ENCODE measurements at regions not wholly inside any gene's neighbourhood (a gene's known extent, or its start where the extent isn't known, plus 50 kb on each side); places are given as distances from the start of the nearest gene placed in this dataset.

DNA sequence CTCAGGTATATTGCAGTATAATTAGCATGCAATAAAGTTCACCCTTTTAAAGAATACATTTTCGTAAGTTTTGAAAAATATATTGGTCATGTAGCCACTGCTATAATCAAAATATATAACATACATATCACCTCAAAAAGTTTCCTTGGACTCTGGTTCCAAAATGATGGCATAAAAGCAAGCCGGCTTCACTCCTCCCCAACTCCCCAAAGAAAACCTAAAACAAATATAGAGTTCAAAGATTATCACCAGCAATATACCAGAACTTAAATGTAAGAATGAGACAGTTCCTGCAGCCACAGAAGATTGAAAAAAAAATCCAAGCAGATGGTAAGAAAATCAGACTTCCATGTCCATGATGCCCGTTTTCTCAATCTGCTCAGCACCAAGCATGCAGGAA lies 104.3 kb downstream of the APIP start:
- POLR2A ChIA-PET (ENCODE audit: unreplicated experiment): no interaction called here
- H4K5ac ChIP-seq (ENCODE audit: low read depth, low read length): no peak overlapping the region
- TF ChIP-seq CHD1 (IDR thresholded peaks at IDR 0.05; ENCODE audit: low read depth, low read length) (no peak), BHLHE40 (IDR thresholded peaks at IDR 0.05; ENCODE audit: low read depth, low read length) (no peak), POLR2A (IDR thresholded peaks at IDR 0.05; ENCODE audit: low read depth, low read length) (no peak), RFX5 (IDR thresholded peaks at IDR 0.05; ENCODE audit: low read depth, low read length) (no peak), FOS (IDR thresholded peaks at IDR 0.05; ENCODE audit: low read depth, low read length) (no peak), RAD21 (IDR thresholded peaks at IDR 0.05; ENCODE audit: low read length) (no peak)
- H3K79me1 ChIP-seq (ENCODE audit: low read depth in 1 of 2, low read length in 2 of 2): no peaks in the 10 kb centered on the region
- peaks cover 3% of the 10 kb centered on the region; the same call in 1 of the 2 replicates for H3K27me3 ChIP-seq (ENCODE audit: control insufficient read depth, insufficient read depth, low read length)
- no peak overlapping the region for H2AFZ ChIP-seq (replicated peaks; ENCODE audit: low read length, poor library complexity)
- no peak overlapping the region for H3K9ac ChIP-seq (ENCODE audit: low read depth, low read length)
- H3K36me3 ChIP-seq (ENCODE audit: control insufficient read depth, insufficient read depth, low read length): no peaks in the 10 kb centered on the region
- H4K8ac ChIP-seq (ENCODE audit: low read depth in 2 of 2, low read length in 2 of 2): no peak overlapping the region
- no peak overlapping the region for H3K18ac ChIP-seq (ENCODE audit: low read depth, low read length)
- ATAC-seq (ENCODE audit: low read depth) (no peak), DNase-seq (no peak)
- no peak overlapping the region for H3K27ac ChIP-seq (ENCODE audit: insufficient read depth, low read length)
- no peaks in the 10 kb centered on the region for H3K4me1 ChIP-seq (ENCODE audit: control insufficient read depth, insufficient read depth, low read length)
- H4K91ac ChIP-seq (ENCODE audit: insufficient read depth, low read depth, low read length): no peak overlapping the region
- H2BK20ac ChIP-seq (ENCODE audit: low read depth, low read length): no peak overlapping the region
- no peak overlapping the region for H2AK9ac ChIP-seq (replicated peaks; ENCODE audit: low read depth, low read length, poor library complexity)
- peaks cover 3% of the 10 kb centered on the region for H3K9me3 ChIP-seq (ENCODE audit: control insufficient read depth, insufficient read depth, low read length)
- H2BK15ac ChIP-seq (ENCODE audit: low read depth, low read length): no peak overlapping the region
- dilution Hi-C loops (cut with HindIII; ENCODE audit: low sequenced_read_pairs, unreplicated experiment) (no loop called here), intact Hi-C loops (cut with micrococcal nuclease) (no loop called here), in situ Hi-C loops (cut with MboI; ENCODE audit: low sequenced_read_pairs) (no loop called here)
- CTCF ChIA-PET: no interaction called here
- no peak overlapping the region for H3K4ac ChIP-seq (ENCODE audit: low read depth, low read length)
- H3K9me1 ChIP-seq (ENCODE audit: insufficient read depth, low read length): no peaks in the 10 kb centered on the region
- H3K4me2 ChIP-seq (ENCODE audit: low read depth, low read length): no peak overlapping the region
- H3K56ac ChIP-seq (ENCODE audit: extremely low read depth, insufficient read depth, low read length): no peak overlapping the region
- WGBS, 2 experiments (ENCODE audit: extremely low coverage in 2 of 2, insufficient read length in 1 of 2): no CpG with 5 or more reads among the region's 3 CpGs
- no peak overlapping the region for H3K14ac ChIP-seq (replicated peaks; ENCODE audit: low read depth, low read length)
- H3K4me3 ChIP-seq (ENCODE audit: insufficient read depth, low read depth, low read length): no peak overlapping the region
- no peaks in the 10 kb centered on the region for H4K20me1 ChIP-seq (ENCODE audit: insufficient read depth, low read length)
- H2AK5ac ChIP-seq (ENCODE audit: low read depth, low read length): no peak overlapping the region
- BruUV-seq (replicated peaks): no TSS peak
- no peak overlapping the region for H2BK120ac ChIP-seq (ENCODE audit: low read depth, low read length)
- H3K23ac ChIP-seq (ENCODE audit: low read depth, low read length): no peak overlapping the region
- no peak overlapping the region for H2BK5ac ChIP-seq (ENCODE audit: low read depth, low read length, poor library complexity, severe bottlenecking)
